ENCODE measurements at regions not wholly inside any gene's neighbourhood (a gene's known extent, or its start where the extent isn't known, plus 50 kb on each side); places are given as distances from the start of the nearest gene placed in this dataset.

- Mint-ChIP-seq H3K27me3 (ENCODE audit: insufficient read depth) (no peaks in the 10 kb centered on the region), H3K4me3 (no peak overlapping the region), H3K36me3 (ENCODE audit: low read depth) (no peaks in the 10 kb centered on the region), H3K9me3 (no peaks in the 10 kb centered on the region), H3K4me1 (no peaks in the 10 kb centered on the region), H3K27ac (no peak overlapping the region)
- Histone ChIP-seq H3K27me3 (ENCODE audit: control insufficient read depth, insufficient read depth, low read length, poor library complexity, severe bottlenecking) (no peaks in the 10 kb centered on the region), H3K4me1 (ENCODE audit: control insufficient read depth, insufficient read depth, low read length) (no peaks in the 10 kb centered on the region), H3K36me3 (ENCODE audit: control insufficient read depth, insufficient read depth, low read length) (no peaks in the 10 kb centered on the region), H3K27ac (ENCODE audit: low read depth, low read length) (no peak overlapping the region), H3K4me3 (ENCODE audit: low read length) (no peak overlapping the region), H3K9ac (ENCODE audit: extremely low read depth, low read length, poor library complexity, severe bottlenecking) (no peak overlapping the region), H3K9me3 (ENCODE audit: control insufficient read depth, low read length) (no peaks in the 10 kb centered on the region)
- WGBS, 2 experiments (ENCODE audit: insufficient coverage in 1 of 2, insufficient read length in 1 of 2) = 60 to 68% methylated on average over 1 to 4 of the region's 4 CpGs
- DNase-seq = no peak
- TF ChIP-seq, protein P1, sequence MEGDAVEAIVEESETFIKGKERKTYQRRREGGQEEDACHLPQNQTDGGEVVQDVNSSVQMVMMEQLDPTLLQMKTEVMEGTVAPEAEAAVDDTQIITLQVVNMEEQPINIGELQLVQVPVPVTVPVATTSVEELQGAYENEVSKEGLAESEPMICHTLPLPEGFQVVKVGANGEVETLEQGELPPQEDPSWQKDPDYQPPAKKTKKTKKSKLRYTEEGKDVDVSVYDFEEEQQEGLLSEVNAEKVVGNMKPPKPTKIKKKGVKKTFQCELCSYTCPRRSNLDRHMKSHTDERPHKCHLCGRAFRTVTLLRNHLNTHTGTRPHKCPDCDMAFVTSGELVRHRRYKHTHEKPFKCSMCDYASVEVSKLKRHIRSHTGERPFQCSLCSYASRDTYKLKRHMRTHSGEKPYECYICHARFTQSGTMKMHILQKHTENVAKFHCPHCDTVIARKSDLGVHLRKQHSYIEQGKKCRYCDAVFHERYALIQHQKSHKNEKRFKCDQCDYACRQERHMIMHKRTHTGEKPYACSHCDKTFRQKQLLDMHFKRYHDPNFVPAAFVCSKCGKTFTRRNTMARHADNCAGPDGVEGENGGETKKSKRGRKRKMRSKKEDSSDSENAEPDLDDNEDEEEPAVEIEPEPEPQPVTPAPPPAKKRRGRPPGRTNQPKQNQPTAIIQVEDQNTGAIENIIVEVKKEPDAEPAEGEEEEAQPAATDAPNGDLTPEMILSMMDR (conservative IDR thresholded peaks at IDR 0.05) = no peak
These were observed 374.0 kb upstream of the STEAP1 start for GRCh38 chr7:89780291-89780690.

DNA sequence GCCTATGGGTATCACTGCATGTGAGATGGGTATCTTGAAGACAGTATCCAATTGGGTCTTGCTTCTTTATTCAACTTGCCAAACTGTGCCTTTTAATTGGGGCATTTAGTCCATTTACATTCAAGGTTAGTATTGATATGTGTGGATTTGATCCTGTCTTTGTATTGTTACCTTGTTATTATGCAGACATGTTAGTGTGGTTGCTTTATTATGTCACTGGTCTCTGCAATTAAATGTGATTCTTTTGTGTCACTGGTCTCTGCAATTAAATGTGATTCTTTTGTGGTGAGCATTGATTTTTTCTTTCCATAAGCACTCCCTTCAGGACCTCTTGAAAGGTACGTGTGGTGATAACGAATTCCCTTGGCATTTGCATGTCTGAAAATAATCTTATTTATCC is 357.8 kb upstream of the STEAP1 start:
- Mint-ChIP-seq H3K4me3 (no peak overlapping the region), H3K27ac (no peak overlapping the region), H3K36me3 (ENCODE audit: low read depth) (no peaks in the 10 kb centered on the region), H3K9me3 (no peaks in the 10 kb centered on the region), H3K4me1 (no peaks in the 10 kb centered on the region), H3K27me3 (ENCODE audit: insufficient read depth) (no peaks in the 10 kb centered on the region)
- TF ChIP-seq, protein P1 (conservative IDR thresholded peaks at IDR 0.05) = no peak
- Histone ChIP-seq H3K27ac (ENCODE audit: low read depth, low read length) (no peak overlapping the region), H3K27me3 (ENCODE audit: control insufficient read depth, insufficient read depth, low read length, poor library complexity, severe bottlenecking) (no peaks in the 10 kb centered on the region), H3K4me3 (ENCODE audit: low read length) (no peak overlapping the region), H3K9me3 (ENCODE audit: control insufficient read depth, low read length) (peaks cover 10% of the 10 kb centered on the region), H3K36me3 (ENCODE audit: control insufficient read depth, insufficient read depth, low read length) (no peaks in the 10 kb centered on the region), H3K9ac (ENCODE audit: extremely low read depth, low read length, poor library complexity, severe bottlenecking) (no peak overlapping the region), H3K4me1 (ENCODE audit: control insufficient read depth, insufficient read depth, low read length) (no peaks in the 10 kb centered on the region)
- no peak for DNase-seq
- WGBS, 2 experiments (ENCODE audit: insufficient coverage in 1 of 2, insufficient read length in 1 of 2) = 89 to 92% methylated on average over 2 of the region's 2 CpGs

GRCh38 chr7:89797965-89798598 is 356.2 kb upstream of the STEAP1 start:
- no peaks in the 10 kb centered on the region for H3K27me3 ChIP-seq (ENCODE audit: control insufficient read depth, insufficient read depth, low read length, poor library complexity, severe bottlenecking)
- Mint-ChIP-seq H3K4me1 (no peaks in the 10 kb centered on the region), H3K36me3 (ENCODE audit: low read depth) (no peaks in the 10 kb centered on the region), H3K9me3 (no peaks in the 10 kb centered on the region), H3K27me3 (ENCODE audit: insufficient read depth) (no peaks in the 10 kb centered on the region), H3K4me3 (no peak overlapping the region), H3K27ac (no peak overlapping the region)
- TF ChIP-seq, protein P1 (conservative IDR thresholded peaks at IDR 0.05) = no peak
- H3K36me3 ChIP-seq (ENCODE audit: control insufficient read depth, insufficient read depth, low read length) = no peaks in the 10 kb centered on the region
- H3K9me3 ChIP-seq (ENCODE audit: control insufficient read depth, low read length) = peaks cover 5% of the 10 kb centered on the region
- no peak for DNase-seq
- H3K4me3 ChIP-seq (ENCODE audit: low read length) = no peak overlapping the region
- H3K9ac ChIP-seq (ENCODE audit: extremely low read depth, low read length, poor library complexity, severe bottlenecking) = no peak overlapping the region
- WGBS, 2 experiments (ENCODE audit: insufficient coverage in 1 of 2, insufficient read length in 1 of 2) = 80% methylated on average over 3 of the region's 3 CpGs; no CpG with 5 or more reads in 1 of the 2 experiments
- H3K27ac ChIP-seq (ENCODE audit: low read depth, low read length) = no peak overlapping the region
- H3K4me1 ChIP-seq (ENCODE audit: control insufficient read depth, insufficient read depth, low read length) = no peaks in the 10 kb centered on the region
